ENCODE measurements at regions not wholly inside any gene's neighbourhood (a gene's known extent, or its start where the extent isn't known, plus 50 kb on each side); places are given as distances from the start of the nearest gene placed in this dataset.

- TF ChIP-seq CTCF (IDR thresholded peaks at IDR 0.05) = no peak
- TF ChIP-seq POLR2A (IDR thresholded peaks at IDR 0.05) = no peak
Measured at GRCh38 chr3:59311231-59311630, 261.4 kb upstream of the CFAP20DC start.
